HepG2 (cell line): ENCODE measurements at regions not wholly inside any gene's neighbourhood (a gene's known extent, or its start where the extent isn't known, plus 50 kb on each side); places are given as distances from the start of the nearest gene placed in this dataset.
A peak's percentile ranks its signal among the peaks of the same experiment; 100 is the strongest.

ENCODE experiments used
- ATAC-seq: fragments of 200-7000 bp; cut with Tn5 transposase; 3 replicates; pipeline ENCODE4 v1.9.1; 2020; ENCODE audit warnings: mild to moderate bottlenecking, moderate library complexity
- BruUV-seq: library from RNA; stranded (reverse); fragments of 400-500 nt; replicated peaks from 2 replicates; lab custom pipeline; 2021; lab: Mats Ljungman, UMichigan
- CTCF ChIA-PET: fragments of 300-600 bp; formaldehyde crosslinking; extraction: SDS; loops from one replicate; lab custom pipeline; 2021; ENCODE audit warnings: low total read pairs, inconsistent platforms, low intra/inter-chr PET ratio; lab: Yijun Ruan, JAX
- POLR2A ChIA-PET: fragments of 350-600 bp; sonication (Branson Sonifier 250); formaldehyde crosslinking; loops from one replicate; lab custom pipeline; 2020; ENCODE audit warnings: antibody characterized with exemption, inconsistent platforms; lab: Yijun Ruan, JAX
- DNase-seq: peaks from one replicate; pipeline ENCODE4 v3.0.0-alpha.2; 2015; ENCODE audit warnings: low spot score
- FAIRE-seq: peaks from 3 replicates; lab custom pipeline; 2011; peaks lifted over from hg19 to GRCh38; lab: Jason Lieb, UNC
- H2AFZ ChIP-seq: one replicate; pipeline ENCODE4 v1.6.1; 2011; ENCODE audit warnings: low read length, inconsistent platforms
- H3K27ac ChIP-seq: fragments of 300-600 bp; 3 replicates; pipeline ENCODE4 v1.8.0; 2011; ENCODE audit warnings: mixed run types, mild to moderate bottlenecking, mixed read lengths, low read length, inconsistent platforms; ENCODE audit not compliant: insufficient read depth; ENCODE audit errors: extremely low read length
- H3K27me3 ChIP-seq, 2 experiments: fragments of 200-600 bp in 1 of 2; 2 replicates in 1 of 2; 3 replicates in 1 of 2; pipeline versions ENCODE4 v1.6.0 to v1.8.0; 2011; ENCODE audit warnings: low read length in 2 of 2, mild to moderate bottlenecking in 2 of 2, moderate library complexity in 2 of 2, inconsistent platforms in 1 of 2; ENCODE audit not compliant: insufficient read depth in 2 of 2, control insufficient read depth in 1 of 2
- H3K36me3 ChIP-seq, 2 experiments: fragments of 200-600 bp in 1 of 2; replicated peaks in 1 of 2; 2 replicates in 1 of 2; 3 replicates in 1 of 2; pipeline versions ENCODE4 v1.5.1 to v1.8.0; 2011; ENCODE audit warnings: low read length in 2 of 2, inconsistent platforms in 1 of 2; ENCODE audit not compliant: insufficient read depth in 2 of 2, control insufficient read depth in 1 of 2
- H3K4me1 ChIP-seq: 2 replicates; pipeline ENCODE4 v1.5.1; 2012; ENCODE audit warnings: low read length, inconsistent platforms; ENCODE audit not compliant: insufficient read depth
- H3K4me2 ChIP-seq: 2 replicates; pipeline ENCODE4 v1.6.0; 2011; ENCODE audit warnings: low read depth, low read length, inconsistent platforms
- H3K4me3 ChIP-seq, 3 experiments: fragments of 200-600 bp in 1 of 3; sonication (generic), shearing (Covaris generic) in 1 of 3; replicated peaks in 1 of 3; 2 replicates each; pipeline ENCODE4 v1.5.1; 2011 to 2016; ENCODE audit warnings: low read length in 3 of 3, inconsistent platforms in 2 of 3, low read depth in 2 of 3, mild to moderate bottlenecking in 2 of 3, control low read depth in 1 of 3, mixed read lengths in 1 of 3; ENCODE audit not compliant: insufficient read depth in 1 of 3
- H3K79me2 ChIP-seq: one replicate; pipeline ENCODE4 v1.6.1; 2011; ENCODE audit warnings: low read length, inconsistent platforms; ENCODE audit not compliant: insufficient read depth
- H3K9ac ChIP-seq: 2 replicates; pipeline ENCODE4 v1.6.0; 2011; ENCODE audit warnings: mild to moderate bottlenecking, low read depth, low read length, inconsistent platforms; ENCODE audit not compliant: insufficient read depth
- H3K9me3 ChIP-seq: 2 replicates; pipeline ENCODE4 v1.5.1; 2012; ENCODE audit warnings: mild to moderate bottlenecking, low read length
- H4K20me1 ChIP-seq: 2 replicates; pipeline ENCODE4 v1.6.0; 2011; ENCODE audit warnings: inconsistent platforms, mild to moderate bottlenecking, low read length, moderate library complexity; ENCODE audit not compliant: insufficient read depth
- ATF3 ChIP-seq: sonication (generic); formaldehyde crosslinking; IDR thresholded peaks from 2 replicates; pipeline ENCODE4 v1.4.0; 2020; ENCODE audit warnings: missing genetic modification reagents
- CBX2 ChIP-seq, 2 experiments: fragments of 200-600 bp in 1 of 2; sonication (generic); formaldehyde crosslinking in 1 of 2; IDR thresholded peaks; 2 replicates each; pipeline versions ENCODE4 v1.7.0 to v1.8.1; 2018 to 2022; ENCODE audit warnings: low read depth in 2 of 2, low read length in 1 of 2, mild to moderate bottlenecking in 1 of 2, missing genetic modification reagents in 1 of 2
- CENPT ChIP-seq: sonication (generic); formaldehyde crosslinking; IDR thresholded peaks from 2 replicates; pipeline ENCODE4 v1.8.0; 2022; ENCODE audit warnings: low read depth, mild to moderate bottlenecking, moderate library complexity, missing genetic modification reagents
- GMEB2 ChIP-seq: IDR thresholded peaks from 2 replicates; pipeline ENCODE4 v1.6.1; 2016; ENCODE audit warnings: missing biosample characterization, missing genetic modification reagents, low read depth
- HHEX ChIP-seq: IDR thresholded peaks from 2 replicates; pipeline ENCODE4 v1.6.1; 2016; ENCODE audit warnings: control low read depth
- MAF1 ChIP-seq: sonication (generic); formaldehyde crosslinking; IDR thresholded peaks from 2 replicates; pipeline ENCODE4 v1.5.0; 2020; ENCODE audit warnings: missing genetic modification reagents, borderline replicate concordance
- MNT ChIP-seq: fragments of 450-650 bp; IDR thresholded peaks from 2 replicates; pipeline ENCODE4 v1.6.1; 2016
- PHF21A ChIP-seq: sonication (generic); formaldehyde crosslinking; IDR thresholded peaks from 2 replicates; pipeline ENCODE4 v1.5.0; 2020; ENCODE audit warnings: mild to moderate bottlenecking, missing genetic modification reagents
- PRDM10 ChIP-seq: sonication (generic); formaldehyde crosslinking; IDR thresholded peaks from 2 replicates; pipeline ENCODE4 v1.4.0; 2020; ENCODE audit warnings: low read depth, missing genetic modification reagents
- TBL1XR1 ChIP-seq: fragments of 150-350 bp; IDR thresholded peaks from 2 replicates; pipeline ENCODE4 v1.6.1; 2014; ENCODE audit warnings: borderline replicate concordance, low read length; ENCODE audit not compliant: partially characterized antibody
- ZNF550 ChIP-seq: sonication (generic); formaldehyde crosslinking; IDR thresholded peaks from 2 replicates; pipeline ENCODE4 v1.4.0; 2020; ENCODE audit warnings: mild to moderate bottlenecking, missing genetic modification reagents, borderline replicate concordance
- ZNF749 ChIP-seq: sonication (generic); formaldehyde crosslinking; IDR thresholded peaks from 2 replicates; pipeline ENCODE4 v1.8.0; 2022; ENCODE audit warnings: mild to moderate bottlenecking, missing genetic modification reagents, moderate library complexity, borderline replicate concordance
- ZNF761 ChIP-seq: sonication (generic); formaldehyde crosslinking; conservative IDR thresholded peaks from 2 replicates; pipeline ENCODE4 v1.4.0; 2020; ENCODE audit warnings: mild to moderate bottlenecking, missing genetic modification reagents
- ZNF83 ChIP-seq: sonication (generic); formaldehyde crosslinking; IDR thresholded peaks from 2 replicates; pipeline ENCODE4 v1.4.0; 2020; ENCODE audit warnings: missing genetic modification reagents, mild to moderate bottlenecking, borderline replicate concordance
- WGBS: methylation state at CpG from one replicate; pipeline ENCODE4 v1.1.6; 2017; ENCODE audit warnings: low lambda C conversion rate; 5-methylcytosine and 5-hydroxymethylcytosine counted together
- in situ Hi-C: cut with HindIII; loops from 2 replicates; pipeline ENCODE4 v1.10.0; 2017; ENCODE audit warnings: low pct_unique_long_range_greater_than_20kb; ENCODE audit not compliant: extremely low pct_ligation_motif_present
- intact Hi-C: fragments of 100-400 bp; cut with micrococcal nuclease; formaldehyde crosslinking; loops from one replicate; pipeline ENCODE4 v1.10.0; 2022; ENCODE audit not compliant: unreplicated experiment

DNA sequence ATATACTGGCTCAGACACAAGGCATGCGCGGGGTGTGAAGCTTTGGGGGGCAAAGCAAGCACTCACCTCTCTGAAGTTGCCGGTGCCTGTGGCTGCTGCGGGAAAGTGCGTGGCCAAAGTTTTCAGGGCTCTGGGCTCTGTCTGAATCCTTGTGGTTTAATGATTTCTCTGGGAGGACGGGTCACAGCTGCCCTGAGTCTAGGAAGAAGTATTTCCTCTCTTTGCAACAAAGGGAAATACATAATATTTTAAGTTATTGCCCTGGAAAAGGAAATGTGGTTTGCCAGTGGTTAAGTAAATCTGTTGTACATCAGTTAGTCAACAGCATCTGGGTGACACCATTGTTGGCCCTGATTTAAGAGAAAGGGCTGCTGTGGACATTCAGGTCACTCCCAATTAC, 56.7 kb upstream of the ZDBF2 start (continued):
- TF ChIP-seq GMEB2 (CRISPR knock-in tag): no peak
- TF ChIP-seq HHEX (CRISPR knock-in tag): no peak
- no peak for TF ChIP-seq ZNF83 (CRISPR knock-in tag)
- no peak for TF ChIP-seq MAF1 (CRISPR knock-in tag)
- no peak for TF ChIP-seq TBL1XR1
- TF ChIP-seq MNT: no peak
- TF ChIP-seq PHF21A (CRISPR knock-in tag): no peak
- no peak for TF ChIP-seq ZNF550 (CRISPR knock-in tag)
- no peak for TF ChIP-seq ZNF749 (CRISPR knock-in tag)
- no peak for TF ChIP-seq ATF3

DNA sequence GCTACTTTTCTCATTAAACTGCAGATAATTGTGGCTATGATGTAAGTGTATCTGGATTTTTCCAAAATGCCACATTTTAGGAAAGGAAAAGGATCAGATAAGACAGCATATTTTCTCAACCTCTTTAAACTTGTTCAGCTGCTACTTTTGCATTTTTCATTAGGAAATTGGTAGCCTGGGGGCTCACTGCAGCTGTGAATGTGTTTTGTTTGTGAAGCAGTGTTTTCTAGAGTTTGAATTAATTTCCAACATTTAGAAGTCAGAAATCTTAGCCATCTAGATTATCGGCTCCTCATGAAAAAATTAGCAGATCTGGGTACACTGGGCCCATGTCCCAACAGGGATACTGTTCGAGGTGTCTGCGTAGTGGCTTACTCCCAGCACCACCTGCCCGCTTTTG, 56.3 kb upstream of the ZDBF2 start:
- CTCF ChIA-PET: no interaction called here
- no peak for ATAC-seq

More for the DNA sequence above, 56.3 kb upstream of the ZDBF2 start:
- no peak for FAIRE-seq
- POLR2A ChIA-PET: no interaction called here
- no peaks in the 10 kb centered on the region for H3K79me2 ChIP-seq
- TF ChIP-seq CENPT (CRISPR knock-in tag) (no peak), PRDM10 (CRISPR knock-in tag) (no peak), ZNF761 (CRISPR knock-in tag) (no peak), CBX2 (IDR thresholded peaks at IDR 0.05; ENCODE audit: low read depth, low read length) (0 out of 2 replicates have a peak, but pooled peaks have one; percentile 26), CBX2 (CRISPR knock-in tag; IDR thresholded peaks at IDR 0.05; ENCODE audit: low read depth) (no peak)
- no peak for DNase-seq
- H3K9ac ChIP-seq: no peak overlapping the region
- no peaks in the 10 kb centered on the region for H3K4me1 ChIP-seq
- H3K4me3 ChIP-seq: no peak overlapping the region
- no TSS peak for BruUV-seq
- H4K20me1 ChIP-seq: no peaks in the 10 kb centered on the region
- H2AFZ ChIP-seq: no peak overlapping the region
- H3K9me3 ChIP-seq: no peaks in the 10 kb centered on the region
- no peak overlapping the region for H3K27ac ChIP-seq
- 22% methylated on average over 4 of the region's 4 CpGs for WGBS
- in situ Hi-C loops (no loop called here), intact Hi-C loops (no loop called here)
- no peak overlapping the region for H3K4me2 ChIP-seq
- no peaks in the 10 kb centered on the region for H3K36me3 ChIP-seq
- H3K27me3 ChIP-seq: peaks cover 0 to 30% of the 10 kb centered on the region in 2 experiments; a peak in 3 of 5 replicates
